HCT116 (cell line): ENCODE measurements at regions not wholly inside any gene's neighbourhood (a gene's known extent, or its start where the extent isn't known, plus 50 kb on each side); places are given as distances from the start of the nearest gene placed in this dataset.
"Not testable (repeated sequence)": the region's sequence is repeated elsewhere in the genome, so short reads cannot be mapped to it uniquely, and the experiment has no call there.

Experiments used
- ATAC-seq: fragments of 200-7000 bp; cut with Tn5 transposase; 2 replicates; pipeline ENCODE4 v1.9.1; 2020; ENCODE audit warnings: mild to moderate bottlenecking, moderate library complexity
- BruUV-seq: library from RNA; stranded (reverse); fragments of 400-500 nt; replicated peaks from 2 replicates; lab custom pipeline; 2021; lab: Mats Ljungman, UMichigan
- CTCF ChIA-PET: fragments of 300-600 bp; sonication (Branson Sonifier 250); formaldehyde crosslinking; loops from one replicate; lab custom pipeline; 2021; ENCODE audit warnings: antibody characterized with exemption; lab: Charles Lee
- POLR2A ChIA-PET: fragments of 300-600, 350-600 bp; sonication (Branson Sonifier 250); formaldehyde crosslinking; loops from one replicate; lab custom pipeline; 2021; ENCODE audit warnings: antibody characterized with exemption; lab: Charles Lee
- RAD21 ChIA-PET, 2 experiments: fragments of 300-600 bp; sonication (Branson Sonifier 250); formaldehyde crosslinking; loops; one replicate each; lab custom pipeline; 2023; ENCODE audit warnings: low total read pairs in 2 of 2; ENCODE audit not compliant: uncharacterized antibody in 2 of 2, unreplicated experiment in 2 of 2, low non-redundant PET in 1 of 2; lab: Charles Lee
- DNase-seq: peaks from one replicate; pipeline ENCODE4 v3.0.0-alpha.2; 2010; ENCODE audit warnings: low read depth, low spot score
- H2AFZ ChIP-seq: fragments of 200-600 bp; shearing (Covaris generic), sonication (generic); 2 replicates; pipeline ENCODE4 v1.6.1; 2017; ENCODE audit warnings: low read depth, mixed run types, mixed read lengths, antibody characterized with exemption, low read length; ENCODE audit not compliant: poor library complexity, severe bottlenecking
- H3K27ac ChIP-seq: 2 replicates; pipeline ENCODE4 v1.5.1; 2012; ENCODE audit warnings: low read depth, low read length
- H3K27me3 ChIP-seq: fragments of 200-600 bp; sonication (generic); 2 replicates; pipeline ENCODE4 v1.6.1; 2016; ENCODE audit warnings: mixed run types, low read length, mixed read lengths; ENCODE audit not compliant: insufficient read depth
- H3K36me3 ChIP-seq, 2 experiments: fragments of 200-500 bp in 1 of 2; fragments of 200-600 bp in 1 of 2; sonication (Bioruptor generic) in 1 of 2; sonication (generic) in 1 of 2; 2 replicates each; pipeline versions ENCODE4 v1.5.1 to v1.6.1; 2014 to 2016; ENCODE audit warnings: low read length in 2 of 2, inconsistent platforms in 1 of 2, mixed read lengths in 1 of 2, mixed run types in 1 of 2; ENCODE audit not compliant: insufficient read depth in 2 of 2, control insufficient read depth in 1 of 2
- H3K4me1 ChIP-seq, 2 experiments: fragments of 200-600 bp in 1 of 2; sonication (generic) in 1 of 2; 2 replicates each; pipeline versions ENCODE4 v1.5.1 to v1.6.1; 2012 to 2017; ENCODE audit warnings: low read length in 2 of 2, inconsistent platforms in 1 of 2, mild to moderate bottlenecking in 1 of 2, mixed read lengths in 1 of 2, mixed run types in 1 of 2, moderate library complexity in 1 of 2; ENCODE audit not compliant: insufficient read depth in 2 of 2, control insufficient read depth in 1 of 2
- H3K4me2 ChIP-seq: fragments of 200-600 bp; sonication (generic); 2 replicates; pipeline ENCODE4 v1.6.1; 2017; ENCODE audit warnings: mixed run types, low read length, mixed read lengths
- H3K4me3 ChIP-seq, 2 experiments: fragments of 200-600 bp in 1 of 2; sonication (generic) in 1 of 2; replicated peaks in 1 of 2; 2 replicates each; pipeline ENCODE4 v1.5.1; 2011 to 2016; ENCODE audit warnings: low read length in 2 of 2, control low read depth in 1 of 2, low read depth in 1 of 2, mild to moderate bottlenecking in 1 of 2, mixed read lengths in 1 of 2, mixed run types in 1 of 2
- H3K79me2 ChIP-seq: fragments of 200-600 bp; sonication (generic); 2 replicates; pipeline ENCODE4 v1.6.1; 2017; ENCODE audit warnings: mild to moderate bottlenecking, mixed run types, low read length, moderate library complexity, mixed read lengths; ENCODE audit not compliant: insufficient read depth
- H3K9ac ChIP-seq: fragments of 200-600 bp; sonication (generic); 2 replicates; pipeline ENCODE4 v1.6.1; 2016; ENCODE audit warnings: low read length, mixed read lengths
- H3K9me2 ChIP-seq: fragments of 200-600 bp; sonication (generic), shearing (Covaris generic); 2 replicates; pipeline ENCODE4 v1.6.1; 2017; ENCODE audit warnings: mixed run types, mild to moderate bottlenecking, moderate library complexity; ENCODE audit not compliant: insufficient read depth
- H3K9me3 ChIP-seq, 2 experiments: fragments of 200-500 bp in 1 of 2; fragments of 200-600 bp in 1 of 2; sonication (Bioruptor generic) in 1 of 2; sonication (generic) in 1 of 2; 2 replicates each; pipeline ENCODE4 v1.6.1; 2014 to 2017; ENCODE audit warnings: low read length in 2 of 2, mixed read lengths in 2 of 2, inconsistent platforms in 1 of 2, low read depth in 1 of 2, mild to moderate bottlenecking in 1 of 2, mixed run types in 1 of 2, moderate library complexity in 1 of 2; ENCODE audit not compliant: control insufficient read depth in 1 of 2, insufficient read depth in 1 of 2
- H4K20me1 ChIP-seq: fragments of 200-600 bp; sonication (generic), shearing (Covaris generic); 2 replicates; pipeline ENCODE4 v1.6.1; 2017; ENCODE audit warnings: mixed run types, mild to moderate bottlenecking, moderate library complexity; ENCODE audit not compliant: insufficient read depth
- intact Hi-C: fragments of 100-400 bp; cut with micrococcal nuclease; formaldehyde crosslinking; loops from 2 replicates; pipeline ENCODE4 v1.10.0; 2022

DNA sequence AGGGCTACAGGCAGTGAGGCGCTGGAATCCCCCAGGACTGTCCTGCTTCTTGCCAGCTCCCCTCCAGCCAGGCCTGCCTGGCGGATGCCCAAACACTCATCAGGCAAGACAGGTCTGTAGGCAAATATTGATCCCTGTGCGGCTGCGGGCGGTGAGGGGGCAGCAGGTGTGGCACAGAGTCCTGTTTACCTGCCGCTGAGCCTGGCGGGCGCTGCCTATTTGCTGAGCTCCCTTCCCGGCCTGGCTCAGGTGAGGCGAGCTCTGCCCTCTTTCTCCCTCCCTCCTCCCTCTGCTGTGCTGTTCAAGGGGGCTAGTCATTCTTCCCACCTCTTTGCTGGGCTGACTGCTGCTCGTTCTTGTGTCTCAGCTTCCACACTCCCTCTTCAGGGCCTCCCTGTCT, 71.5 kb downstream of the PROP1 start:
- intact Hi-C loops, BruUV-seq, H4K20me1 ChIP-seq, DNase-seq, CTCF ChIA-PET, H3K79me2 ChIP-seq, POLR2A ChIA-PET, H3K27ac ChIP-seq, H3K9ac ChIP-seq, H3K9me2 ChIP-seq, H3K4me3 ChIP-seq, H2AFZ ChIP-seq, H3K36me3 ChIP-seq, RAD21 ChIA-PET, H3K4me1 ChIP-seq, H3K27me3 ChIP-seq, ATAC-seq, H3K9me3 ChIP-seq, H3K4me2 ChIP-seq: not testable (repeated sequence)

DNA sequence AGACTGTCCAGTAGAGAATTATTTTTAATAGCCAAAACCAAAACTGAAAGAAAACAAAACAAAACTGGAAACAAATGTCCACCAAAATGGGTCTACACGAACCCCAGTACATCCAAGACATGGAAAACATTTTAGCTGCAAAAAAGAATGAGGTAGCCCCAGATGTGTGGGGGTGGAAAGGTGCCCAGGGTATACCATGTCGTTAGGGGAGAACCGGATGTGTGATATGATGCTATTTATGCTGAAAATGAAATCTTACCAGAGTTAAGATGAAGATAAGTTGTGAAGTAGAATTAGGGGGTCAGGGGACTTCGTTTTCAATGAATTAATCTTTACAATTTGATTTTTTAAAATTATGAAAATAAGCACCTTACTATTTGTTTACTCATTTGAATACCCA, 72.2 kb downstream of the PROP1 start:
- BruUV-seq, H3K9me3 ChIP-seq, H3K9me2 ChIP-seq, POLR2A ChIA-PET, CTCF ChIA-PET, ATAC-seq, H3K9ac ChIP-seq, H3K4me1 ChIP-seq, RAD21 ChIA-PET, H2AFZ ChIP-seq, H4K20me1 ChIP-seq, H3K36me3 ChIP-seq, intact Hi-C loops, H3K4me3 ChIP-seq, DNase-seq, H3K27ac ChIP-seq, H3K79me2 ChIP-seq, H3K4me2 ChIP-seq, H3K27me3 ChIP-seq: not testable (repeated sequence)

DNA sequence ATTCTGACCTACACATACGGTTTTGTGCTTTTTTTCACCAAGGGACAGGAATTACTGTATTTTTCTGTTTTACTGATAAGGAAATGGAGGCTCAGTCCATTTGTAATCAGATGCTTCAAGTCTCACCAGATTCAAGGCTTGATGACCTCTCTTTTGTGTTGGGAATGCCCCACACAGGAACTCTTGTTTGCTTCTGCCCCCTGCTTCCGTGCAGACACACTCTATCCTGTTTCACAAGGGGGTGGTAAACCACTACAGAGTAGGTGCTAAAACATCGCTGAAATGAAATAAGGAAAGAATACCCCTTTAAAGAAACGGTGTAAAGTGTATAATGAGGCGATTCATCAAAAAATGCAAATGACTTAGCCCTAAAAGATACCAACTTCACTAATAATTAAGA, 72.9 kb downstream of the PROP1 start:
- CTCF ChIA-PET, H3K27me3 ChIP-seq, H3K36me3 ChIP-seq, H3K4me2 ChIP-seq, DNase-seq, ATAC-seq, H4K20me1 ChIP-seq, H3K4me3 ChIP-seq, RAD21 ChIA-PET, H3K9me2 ChIP-seq, BruUV-seq, H3K79me2 ChIP-seq, H2AFZ ChIP-seq, intact Hi-C loops, H3K9ac ChIP-seq, H3K9me3 ChIP-seq, H3K27ac ChIP-seq, H3K4me1 ChIP-seq, POLR2A ChIA-PET: not testable (repeated sequence)

- intact Hi-C loops, H3K27ac ChIP-seq, H3K36me3 ChIP-seq, BruUV-seq, H3K9me3 ChIP-seq, H3K27me3 ChIP-seq, H3K4me3 ChIP-seq, H4K20me1 ChIP-seq, H3K9me2 ChIP-seq, POLR2A ChIA-PET, H3K4me1 ChIP-seq, H3K4me2 ChIP-seq, H2AFZ ChIP-seq, H3K9ac ChIP-seq, RAD21 ChIA-PET, DNase-seq, H3K79me2 ChIP-seq, CTCF ChIA-PET, ATAC-seq: not testable (repeated sequence)
Observed at GRCh38 chr5:177909261-177909660, 86.8 kb downstream of the PROP1 start.

DNA sequence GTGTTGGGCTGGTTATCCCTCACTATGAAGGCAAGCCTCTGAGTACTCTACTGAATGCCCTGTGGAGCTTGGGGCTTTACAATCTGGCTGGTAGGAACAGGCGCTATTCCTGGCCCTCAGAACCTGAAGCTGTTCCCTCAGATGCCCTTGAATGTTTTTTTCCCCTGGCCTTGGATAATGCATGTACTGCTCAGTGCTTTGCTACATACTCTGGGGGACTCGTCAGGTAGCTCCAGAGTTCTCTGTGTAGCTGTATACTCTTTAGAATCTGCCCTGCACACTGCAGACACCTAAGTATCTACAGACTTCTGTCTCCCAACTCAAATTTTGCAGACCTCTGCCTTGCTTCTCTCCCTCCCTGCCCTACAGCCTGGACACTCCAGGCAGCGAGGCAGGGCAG, 93.2 kb downstream of the PROP1 start:
- H3K27me3 ChIP-seq, H3K36me3 ChIP-seq, ATAC-seq, H3K4me3 ChIP-seq, H3K9ac ChIP-seq, H3K4me2 ChIP-seq, H3K79me2 ChIP-seq, H3K9me3 ChIP-seq, CTCF ChIA-PET, H4K20me1 ChIP-seq, DNase-seq, H3K9me2 ChIP-seq, intact Hi-C loops, H3K27ac ChIP-seq, POLR2A ChIA-PET, RAD21 ChIA-PET, H2AFZ ChIP-seq, H3K4me1 ChIP-seq, BruUV-seq: not testable (repeated sequence)
